Hepatocyte (in vitro differentiated cells): ENCODE measurements at regions not wholly inside any gene's neighbourhood (a gene's known extent, or its start where the extent isn't known, plus 50 kb on each side); places are given as distances from the start of the nearest gene placed in this dataset.
"Not testable (repeated sequence)": the region's sequence is repeated elsewhere in the genome, so short reads cannot be mapped to it uniquely, and the experiment has no call there.

ENCODE experiments used
- DNase-seq: peaks from one replicate; pipeline ENCODE4 v3.0.0-alpha.2; 2016; ENCODE audit warnings: low spot score
- H2AFZ ChIP-seq: fragments of 200-600 bp; sonication (generic); 2 replicates; pipeline ENCODE4 v1.6.0; 2016; ENCODE audit warnings: antibody characterized with exemption, mild to moderate bottlenecking
- H3K27ac ChIP-seq: fragments of 200-600 bp; sonication (generic); 2 replicates; pipeline ENCODE4 v1.5.1; 2016; ENCODE audit warnings: mild to moderate bottlenecking
- H3K27me3 ChIP-seq: fragments of 200-600 bp; sonication (generic); 2 replicates; pipeline ENCODE4 v1.6.1; 2016
- H3K36me3 ChIP-seq: fragments of 200-600 bp; sonication (generic); replicated peaks from 2 replicates; pipeline ENCODE4 v1.5.1; 2016; ENCODE audit warnings: low read depth; ENCODE audit not compliant: insufficient read depth
- H3K4me1 ChIP-seq: fragments of 200-600 bp; sonication (generic); 2 replicates; pipeline ENCODE4 v1.5.1; 2016; ENCODE audit warnings: mild to moderate bottlenecking, moderate library complexity; ENCODE audit not compliant: insufficient read depth
- H3K4me2 ChIP-seq: fragments of 200-600 bp; sonication (generic); 2 replicates; pipeline ENCODE4 v1.6.0; 2016
- H3K4me3 ChIP-seq: fragments of 200-600 bp; sonication (generic); 2 replicates; pipeline ENCODE4 v1.5.1; 2016; ENCODE audit warnings: mild to moderate bottlenecking
- H3K79me2 ChIP-seq: fragments of 200-600 bp; sonication (generic); 2 replicates; pipeline ENCODE4 v1.6.0; 2017; ENCODE audit warnings: mild to moderate bottlenecking
- H3K9me2 ChIP-seq: fragments of 200-600 bp; sonication (generic); replicated peaks from 2 replicates; pipeline ENCODE4 v1.6.0; 2017; ENCODE audit warnings: mild to moderate bottlenecking; ENCODE audit not compliant: insufficient read depth
- H3K9me3 ChIP-seq: fragments of 200-600 bp; sonication (generic); 2 replicates; pipeline ENCODE4 v1.5.1; 2016; ENCODE audit warnings: low read depth, mild to moderate bottlenecking
- H4K20me1 ChIP-seq: fragments of 200-600 bp; sonication (generic); 2 replicates; pipeline ENCODE4 v1.6.0; 2016; ENCODE audit warnings: mild to moderate bottlenecking; ENCODE audit not compliant: insufficient read depth, poor library complexity, severe bottlenecking
- EZH2 ChIP-seq: fragments of 200-600 bp; sonication (generic); IDR thresholded peaks from 2 replicates; pipeline ENCODE4 v1.6.1; 2016; ENCODE audit warnings: antibody characterized with exemption, mild to moderate bottlenecking, borderline replicate concordance
- EZH2phosphoT487 ChIP-seq: fragments of 200-600 bp; sonication (generic); IDR thresholded peaks from one replicate; pipeline ENCODE4 v1.6.1; 2018; ENCODE audit warnings: antibody characterized with exemption, mild to moderate bottlenecking, low read depth, moderate library complexity; ENCODE audit not compliant: unreplicated experiment, severe bottlenecking
- WGBS: methylation state at CpG from one replicate; pipeline ENCODE4 v1.1.6; 2016; ENCODE audit warnings: low lambda C conversion rate; ENCODE audit errors: missing lambda C conversion rate; 5-methylcytosine and 5-hydroxymethylcytosine counted together
- TF ChIP-seq, protein P1 (sequence below): fragments of 200-600 bp; sonication (generic); IDR thresholded peaks from 2 replicates; pipeline ENCODE4 v1.5.1; 2016; ENCODE audit warnings: antibody characterized with exemption, mild to moderate bottlenecking; ENCODE audit not compliant: poor library complexity

DNA sequence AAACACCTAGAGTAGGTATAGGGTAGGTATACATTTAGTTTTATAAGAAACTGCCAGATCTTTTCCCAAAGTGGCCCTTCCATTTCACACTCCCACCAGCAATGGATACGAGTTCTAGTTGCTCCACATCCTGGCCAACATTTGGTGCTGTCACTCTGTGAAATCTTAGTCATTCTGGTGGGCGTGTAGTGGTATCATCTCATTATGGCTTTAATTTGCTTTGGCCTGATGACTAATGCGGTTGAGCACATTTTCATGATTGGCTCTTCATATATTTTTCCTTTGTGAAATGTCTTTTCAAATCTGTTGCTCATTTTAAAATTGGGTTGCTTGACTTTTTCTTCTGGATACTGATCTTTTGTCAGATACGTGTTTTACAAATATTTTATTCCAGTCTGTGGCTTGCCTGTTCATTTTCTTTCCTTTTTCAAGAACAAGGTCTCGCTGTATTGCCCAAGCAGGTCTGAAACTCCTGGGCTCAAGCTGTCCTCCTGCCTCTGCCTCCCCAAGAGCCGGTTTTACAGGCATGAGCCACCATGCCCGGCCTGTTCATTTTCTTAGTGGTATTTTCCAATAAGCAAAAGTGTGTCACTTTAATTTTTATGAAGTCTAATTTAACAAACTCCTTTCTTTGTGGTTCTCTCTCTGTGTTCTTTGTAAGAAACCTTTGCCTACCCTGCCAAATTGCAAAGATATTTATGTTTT lies 192.4 kb downstream of the SEC14L1 start:
- H3K9me3 ChIP-seq: peaks cover 10% of the 10 kb centered on the region
- no peak for DNase-seq
- no peak for TF ChIP-seq EZH2
- TF ChIP-seq, protein P1, sequence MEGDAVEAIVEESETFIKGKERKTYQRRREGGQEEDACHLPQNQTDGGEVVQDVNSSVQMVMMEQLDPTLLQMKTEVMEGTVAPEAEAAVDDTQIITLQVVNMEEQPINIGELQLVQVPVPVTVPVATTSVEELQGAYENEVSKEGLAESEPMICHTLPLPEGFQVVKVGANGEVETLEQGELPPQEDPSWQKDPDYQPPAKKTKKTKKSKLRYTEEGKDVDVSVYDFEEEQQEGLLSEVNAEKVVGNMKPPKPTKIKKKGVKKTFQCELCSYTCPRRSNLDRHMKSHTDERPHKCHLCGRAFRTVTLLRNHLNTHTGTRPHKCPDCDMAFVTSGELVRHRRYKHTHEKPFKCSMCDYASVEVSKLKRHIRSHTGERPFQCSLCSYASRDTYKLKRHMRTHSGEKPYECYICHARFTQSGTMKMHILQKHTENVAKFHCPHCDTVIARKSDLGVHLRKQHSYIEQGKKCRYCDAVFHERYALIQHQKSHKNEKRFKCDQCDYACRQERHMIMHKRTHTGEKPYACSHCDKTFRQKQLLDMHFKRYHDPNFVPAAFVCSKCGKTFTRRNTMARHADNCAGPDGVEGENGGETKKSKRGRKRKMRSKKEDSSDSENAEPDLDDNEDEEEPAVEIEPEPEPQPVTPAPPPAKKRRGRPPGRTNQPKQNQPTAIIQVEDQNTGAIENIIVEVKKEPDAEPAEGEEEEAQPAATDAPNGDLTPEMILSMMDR: no peak
- TF ChIP-seq EZH2phosphoT487: no peak
- no peaks in the 10 kb centered on the region for H3K27me3 ChIP-seq
- no peaks in the 10 kb centered on the region for H3K36me3 ChIP-seq
- no peaks in the 10 kb centered on the region for H4K20me1 ChIP-seq
- peaks cover 15% of the 10 kb centered on the region for H3K4me1 ChIP-seq
- H3K4me3 ChIP-seq: no peak overlapping the region
- no peaks in the 10 kb centered on the region for H3K9me2 ChIP-seq
- peak overlapping the region; percentile 3 for H3K27ac ChIP-seq
- H3K4me2 ChIP-seq: no peak overlapping the region
- no peak overlapping the region for H2AFZ ChIP-seq
- peaks cover 91% of the 10 kb centered on the region for H3K79me2 ChIP-seq
- 92% methylated on average over 7 of the region's 7 CpGs for WGBS

DNA sequence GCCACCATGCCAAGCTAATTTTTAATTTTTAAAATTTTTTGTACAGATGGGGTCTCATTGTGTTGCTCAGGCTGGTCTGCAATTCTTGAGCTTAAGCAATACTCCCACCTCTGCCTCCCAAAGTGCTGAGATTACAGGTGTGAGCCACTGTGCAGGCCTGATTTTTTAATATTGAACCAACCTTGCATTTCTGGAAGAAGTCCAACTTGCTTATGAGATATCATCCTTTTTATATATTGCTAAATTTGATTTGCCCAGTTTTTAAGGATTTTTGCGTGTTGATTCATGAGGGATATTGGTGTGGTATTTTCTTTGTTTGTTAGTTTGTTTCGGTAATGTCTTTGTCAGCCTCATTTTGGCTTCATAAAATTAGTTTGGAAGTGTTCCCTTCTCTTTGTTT lies 196.4 kb downstream of the SEC14L1 start:
- TF ChIP-seq, protein P1: no peak
- no peak for TF ChIP-seq EZH2
- no peak for TF ChIP-seq EZH2phosphoT487
- peaks cover 87% of the 10 kb centered on the region for H3K79me2 ChIP-seq
- H2AFZ ChIP-seq: no peak overlapping the region
- H3K36me3 ChIP-seq: no peaks in the 10 kb centered on the region
- no peak overlapping the region for H3K4me3 ChIP-seq
- no peaks in the 10 kb centered on the region for H4K20me1 ChIP-seq
- H3K9me2 ChIP-seq: no peaks in the 10 kb centered on the region
- peaks cover 6% of the 10 kb centered on the region for H3K4me1 ChIP-seq
- H3K9me3 ChIP-seq: peaks cover 10% of the 10 kb centered on the region
- no peak overlapping the region for H3K27ac ChIP-seq
- no peak overlapping the region for H3K4me2 ChIP-seq
- 98% methylated on average over 2 of the region's 2 CpGs for WGBS
- H3K27me3 ChIP-seq: no peaks in the 10 kb centered on the region
- no peak for DNase-seq

DNA sequence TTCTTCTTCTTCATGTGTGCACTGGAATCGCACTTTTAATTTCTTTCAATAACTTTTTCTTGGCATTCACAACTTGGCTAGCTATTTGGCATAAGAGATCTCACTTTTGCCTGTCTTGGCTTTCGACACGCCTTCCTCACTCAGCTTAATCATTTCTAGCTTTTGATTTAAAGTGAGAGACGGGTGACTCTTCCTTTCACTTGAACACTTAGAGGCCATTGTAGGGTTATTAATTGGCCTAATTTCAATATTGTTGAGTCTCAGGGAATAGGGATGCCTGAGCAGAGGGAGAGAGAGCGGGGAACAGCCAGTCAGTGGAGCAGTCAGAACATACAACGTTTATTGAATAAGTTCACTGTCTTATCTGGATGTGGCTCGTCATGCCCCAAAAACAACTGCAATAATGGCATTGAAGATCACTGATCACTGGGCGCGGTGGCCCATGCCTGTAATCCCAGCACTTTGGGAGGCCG lies 200.3 kb downstream of the SEC14L1 start:
- H3K9me3 ChIP-seq: peaks cover 10% of the 10 kb centered on the region
- WGBS: 88% methylated on average over 10 of the region's 10 CpGs
- no peak overlapping the region for H3K4me2 ChIP-seq
- H3K79me2 ChIP-seq: peaks cover 88% of the 10 kb centered on the region
- DNase-seq: no peak
- H3K27me3 ChIP-seq: no peaks in the 10 kb centered on the region
- H3K36me3 ChIP-seq: no peaks in the 10 kb centered on the region
- H3K9me2 ChIP-seq: no peaks in the 10 kb centered on the region
- TF ChIP-seq EZH2: no peak
- TF ChIP-seq EZH2phosphoT487: no peak
- TF ChIP-seq, protein P1: no peak
- H3K4me3 ChIP-seq: no peak overlapping the region
- no peaks in the 10 kb centered on the region for H3K4me1 ChIP-seq
- peaks cover 4% of the 10 kb centered on the region for H4K20me1 ChIP-seq
- H2AFZ ChIP-seq: no peak overlapping the region
- no peak overlapping the region for H3K27ac ChIP-seq

DNA sequence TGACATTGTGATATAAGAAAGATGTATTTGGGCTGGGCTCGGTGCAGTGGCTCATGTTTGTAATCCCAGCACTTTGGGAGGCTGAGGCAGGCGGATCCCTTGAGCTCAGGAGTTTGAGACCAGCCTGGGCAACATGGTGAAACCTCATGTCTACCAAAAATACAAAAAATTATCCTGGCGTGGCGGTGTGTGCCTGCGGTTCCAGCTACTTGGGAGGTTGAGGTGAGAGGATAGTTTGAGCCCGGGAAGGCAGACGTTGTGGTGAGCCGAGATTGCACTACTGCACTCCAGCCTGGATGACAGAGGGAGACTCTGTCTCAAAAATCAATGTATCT lies 201.9 kb downstream of the SEC14L1 start:
- not testable (repeated sequence) for H3K4me1 ChIP-seq, H3K27me3 ChIP-seq, H2AFZ ChIP-seq, H3K27ac ChIP-seq, H3K4me2 ChIP-seq, H4K20me1 ChIP-seq, DNase-seq, H3K4me3 ChIP-seq, H3K9me2 ChIP-seq, H3K9me3 ChIP-seq, H3K36me3 ChIP-seq
- WGBS: 85% methylated on average over 8 of the region's 8 CpGs
- H3K79me2 ChIP-seq: peaks cover 88% of the 10 kb centered on the region
